GM23338 (cell line): ENCODE measurements at regions not wholly inside any gene's neighbourhood (a gene's known extent, or its start where the extent isn't known, plus 50 kb on each side); places are given as distances from the start of the nearest gene placed in this dataset.

ENCODE experiments used
- ATAC-seq: fragments of 200-7000 bp; cut with Tn5 transposase; 3 replicates; pipeline ENCODE4 v1.9.1; 2020
- DNase-seq: peaks from one replicate; pipeline ENCODE4 v3.0.0-alpha.2; 2015; ENCODE audit warnings: low spot score
- H2AFZ ChIP-seq: fragments of 200-600 bp; sonication (generic); 2 replicates; pipeline ENCODE4 v1.8.0; 2016; ENCODE audit warnings: antibody characterized with exemption, mild to moderate bottlenecking, moderate library complexity
- H3F3A ChIP-seq: fragments of 200-600 bp; sonication (generic); replicated peaks from 2 replicates; pipeline ENCODE4 v1.8.0; 2017; ENCODE audit warnings: antibody characterized with exemption, mixed run types, low read depth
- H3K27ac ChIP-seq: fragments of 200-600 bp; sonication (generic); 2 replicates; pipeline ENCODE4 v1.6.1; 2016; ENCODE audit warnings: low read depth
- H3K27me3 ChIP-seq: fragments of 200-600 bp; sonication (generic); 2 replicates; pipeline ENCODE4 v1.8.0; 2016; ENCODE audit warnings: mild to moderate bottlenecking, mixed run types, moderate library complexity; ENCODE audit not compliant: insufficient read depth
- H3K36me3 ChIP-seq: fragments of 200-600 bp; sonication (generic); 2 replicates; pipeline ENCODE4 v1.8.0; 2016; ENCODE audit warnings: mild to moderate bottlenecking; ENCODE audit not compliant: insufficient read depth
- H3K4me1 ChIP-seq: fragments of 200-600 bp; sonication (generic); 2 replicates; pipeline ENCODE4 v1.8.0; 2016; ENCODE audit warnings: mild to moderate bottlenecking, moderate library complexity; ENCODE audit not compliant: insufficient read depth
- H3K4me2 ChIP-seq: fragments of 200-600 bp; sonication (generic); 2 replicates; pipeline ENCODE4 v1.7.1; 2017; ENCODE audit warnings: mixed run types
- H3K4me3 ChIP-seq: fragments of 200-600 bp; sonication (generic); 2 replicates; pipeline ENCODE4 v1.6.1; 2016; ENCODE audit warnings: mixed run types
- H3K79me2 ChIP-seq: fragments of 200-600 bp; sonication (generic); replicated peaks from 2 replicates; pipeline ENCODE4 v1.8.0; 2017; ENCODE audit warnings: mild to moderate bottlenecking; ENCODE audit not compliant: insufficient read depth
- H3K9me2 ChIP-seq: fragments of 200-600 bp; sonication (generic); 2 replicates; pipeline ENCODE4 v1.8.0; 2017; ENCODE audit not compliant: insufficient read depth
- H4K20me1 ChIP-seq: fragments of 200-600 bp; sonication (generic); replicated peaks from 2 replicates; pipeline ENCODE4 v1.8.0; 2017; ENCODE audit warnings: mild to moderate bottlenecking; ENCODE audit not compliant: insufficient read depth
- H3K27ac Mint-ChIP-seq: 2 replicates; pipeline ENCODE4 v1.8.0; 2020; ENCODE audit warnings: inconsistent platforms, mild to moderate bottlenecking, moderate library complexity, mixed read lengths
- H3K27me3 Mint-ChIP-seq: 3 replicates; pipeline ENCODE4 v1.8.0; 2022; ENCODE audit warnings: low read depth, mild to moderate bottlenecking, moderate library complexity, mixed read lengths, inconsistent platforms; ENCODE audit not compliant: insufficient read depth, poor library complexity
- H3K36me3 Mint-ChIP-seq: 3 replicates; pipeline ENCODE4 v1.8.0; 2021; ENCODE audit warnings: low read depth, mild to moderate bottlenecking, inconsistent platforms, moderate library complexity, mixed read lengths
- H3K4me1 Mint-ChIP-seq: 3 replicates; pipeline ENCODE4 v1.8.0; 2020; ENCODE audit warnings: mild to moderate bottlenecking, inconsistent platforms, mixed read lengths
- H3K4me3 Mint-ChIP-seq: 3 replicates; pipeline ENCODE4 v1.8.0; 2021; ENCODE audit warnings: moderate library complexity, mild to moderate bottlenecking, inconsistent platforms, mixed read lengths
- H3K9me3 Mint-ChIP-seq: 3 replicates; pipeline ENCODE4 v1.8.0; 2020; ENCODE audit warnings: moderate library complexity, mild to moderate bottlenecking, inconsistent platforms, mixed read lengths
- CREB1 ChIP-seq: fragments of 250-450 bp; sonication (Bioruptor Pico); IDR thresholded peaks from 2 replicates; pipeline ENCODE4 v1.5.0; 2020; ENCODE audit warnings: low read depth, mild to moderate bottlenecking, moderate library complexity
- CTCF ChIP-seq, 2 experiments: fragments of 200-600 bp in 1 of 2; sonication (generic) in 1 of 2; conservative IDR thresholded peaks; 2 replicates each; pipeline versions ENCODE4 v1.5.1 to v1.6.1; 2016 to 2017; ENCODE audit warnings: antibody characterized with exemption in 2 of 2, low read depth in 2 of 2, mild to moderate bottlenecking in 2 of 2, moderate library complexity in 1 of 2
- ETS1 ChIP-seq: IDR thresholded peaks from 2 replicates; pipeline ENCODE4 v1.6.1; 2016; ENCODE audit warnings: antibody characterized with exemption
- EZH2 ChIP-seq: fragments of 200-600 bp; sonication (generic); IDR thresholded peaks from one replicate; pipeline ENCODE4 v1.8.0; 2017; ENCODE audit warnings: antibody characterized with exemption, mild to moderate bottlenecking, low read depth; ENCODE audit not compliant: unreplicated experiment
- EZH2phosphoT487 ChIP-seq: fragments of 200-600 bp; sonication (generic); IDR thresholded peaks from one replicate; pipeline ENCODE4 v1.8.1; 2018; ENCODE audit warnings: antibody characterized with exemption; ENCODE audit not compliant: unreplicated experiment
- JUNB ChIP-seq: IDR thresholded peaks from one replicate; pipeline ENCODE4 v1.6.1; 2016; ENCODE audit warnings: antibody characterized with exemption; ENCODE audit not compliant: unreplicated experiment
- NANOG ChIP-seq: IDR thresholded peaks from 2 replicates; pipeline ENCODE4 v1.6.1; 2016; ENCODE audit warnings: antibody characterized with exemption, borderline replicate concordance
- POLR2AphosphoS5 ChIP-seq: IDR thresholded peaks from 2 replicates; pipeline ENCODE4 v1.6.1; 2016; ENCODE audit warnings: antibody characterized with exemption, low read depth
- STAT1 ChIP-seq: IDR thresholded peaks from one replicate; pipeline ENCODE4 v1.6.1; 2016; ENCODE audit warnings: antibody characterized with exemption; ENCODE audit not compliant: unreplicated experiment
- ZNF114 ChIP-seq: fragments of 250-450 bp; sonication (Bioruptor Pico); IDR thresholded peaks from 2 replicates; pipeline ENCODE4 v1.5.0; 2020; ENCODE audit warnings: mild to moderate bottlenecking, moderate library complexity
- ZNF331 ChIP-seq: fragments of 250-450 bp; sonication (Bioruptor Pico); IDR thresholded peaks from 2 replicates; pipeline ENCODE4 v1.5.0; 2020; ENCODE audit warnings: low read depth, mild to moderate bottlenecking, moderate library complexity
- ZNF462 ChIP-seq: fragments of 250-450 bp; sonication (Bioruptor Pico); IDR thresholded peaks from 2 replicates; pipeline ENCODE4 v1.5.0; 2020; ENCODE audit warnings: mild to moderate bottlenecking, moderate library complexity

GRCh38 chr4:182136201-182136600, 107.0 kb upstream of the TENM3 start:
- no peak overlapping the region for H3K27ac Mint-ChIP-seq

GRCh38 chr4:182137343-182137742, 105.9 kb upstream of the TENM3 start:
- no peak overlapping the region for H3K4me3 Mint-ChIP-seq
- Histone ChIP-seq H3K4me2 (peak overlapping the region; percentile 44), H3K27me3 (peaks cover 38% of the 10 kb centered on the region), H3K27ac (no peak overlapping the region), H3F3A (peaks cover 3% of the 10 kb centered on the region; the same call in 1 of the 2 replicates), H3K79me2 (no peaks in the 10 kb centered on the region; the same call in 1 of the 2 replicates), H3K4me3 (no peak overlapping the region), H3K9me2 (no peaks in the 10 kb centered on the region), H3K4me1 (peaks cover 31% of the 10 kb centered on the region), H3K36me3 (no peaks in the 10 kb centered on the region), H2AFZ (no peak overlapping the region), H4K20me1 (no peaks in the 10 kb centered on the region)
- H3K9me3 Mint-ChIP-seq: no peaks in the 10 kb centered on the region
- H3K36me3 Mint-ChIP-seq: peaks cover 5% of the 10 kb centered on the region; the same call in 1 of the 3 replicates
- no peak for DNase-seq
- no peak overlapping the region for H3K27ac Mint-ChIP-seq
- peaks cover 39% of the 10 kb centered on the region for H3K4me1 Mint-ChIP-seq
- ATAC-seq: no peak
- peaks cover 22% of the 10 kb centered on the region for H3K27me3 Mint-ChIP-seq
- TF ChIP-seq STAT1: no peak
- no peak for TF ChIP-seq NANOG
- no peak for TF ChIP-seq ZNF114 (CRISPR knock-in tag)
- no peak for TF ChIP-seq CTCF (conservative IDR thresholded peaks at IDR 0.05; ENCODE audit: low read depth in 2 of 2)
- TF ChIP-seq ZNF331 (CRISPR knock-in tag): no peak
- no peak for TF ChIP-seq ZNF462 (CRISPR knock-in tag)
- no peak for TF ChIP-seq CREB1 (CRISPR knock-in tag)
- TF ChIP-seq EZH2phosphoT487: no peak
- TF ChIP-seq JUNB: no peak
- no peak for TF ChIP-seq ETS1
- no peak for TF ChIP-seq POLR2AphosphoS5

More at GRCh38 chr4:182136201-182136600, 107.0 kb upstream of the TENM3 start:
- H3K36me3 Mint-ChIP-seq: peaks cover under 1% of the 10 kb centered on the region; the same call in 1 of the 3 replicates
- no peak overlapping the region for H3K4me3 Mint-ChIP-seq
- Histone ChIP-seq H4K20me1 (no peaks in the 10 kb centered on the region), H3K27ac (no peak overlapping the region), H3K9me2 (no peaks in the 10 kb centered on the region), H3K79me2 (no peaks in the 10 kb centered on the region), H3K27me3 (peaks cover 27% of the 10 kb centered on the region), H3K4me3 (no peak overlapping the region), H3K4me1 (peaks cover 23% of the 10 kb centered on the region), H3K36me3 (no peaks in the 10 kb centered on the region), H3F3A (no peaks in the 10 kb centered on the region; the same call in 1 of the 2 replicates), H3K4me2 (peak overlapping the region; percentile 44), H2AFZ (no peak overlapping the region)
- ATAC-seq (no peak), DNase-seq (no peak)
- H3K27me3 Mint-ChIP-seq: peaks cover 10% of the 10 kb centered on the region
- peaks cover 27% of the 10 kb centered on the region for H3K4me1 Mint-ChIP-seq
- no peaks in the 10 kb centered on the region for H3K9me3 Mint-ChIP-seq
- TF ChIP-seq EZH2 (no peak), EZH2phosphoT487 (no peak)
